ENCODE measurements at regions not wholly inside any gene's neighbourhood (a gene's known extent, or its start where the extent isn't known, plus 50 kb on each side); places are given as distances from the start of the nearest gene placed in this dataset.

GRCh38 chr15:37520882-37521281, 413.6 kb upstream of the TMCO5A start:
- no peaks in the 10 kb centered on the region for H3K79me2 ChIP-seq (ENCODE audit: insufficient read depth, low read length)

GRCh38 chr15:37524601-37525000, 409.8 kb upstream of the TMCO5A start:
- H3K27ac ChIP-seq (ENCODE audit: low read length): no peak overlapping the region
- H3K79me2 ChIP-seq (ENCODE audit: insufficient read depth, low read length): no peaks in the 10 kb centered on the region
- H3K9ac ChIP-seq (ENCODE audit: low read depth, low read length): no peak overlapping the region
- TF ChIP-seq CTCF (IDR thresholded peaks at IDR 0.05; ENCODE audit: borderline replicate concordance, extremely low read depth, low read length, poor library complexity, severe bottlenecking) (no peak), EZH2 (IDR thresholded peaks at IDR 0.05; ENCODE audit: borderline replicate concordance, low read depth, low read length, severe bottlenecking) (no peak)
- H3K4me1 ChIP-seq (ENCODE audit: insufficient read depth, low read length): no peaks in the 10 kb centered on the region
- H3K27me3 ChIP-seq (ENCODE audit: insufficient read depth, low read length, poor library complexity): no peaks in the 10 kb centered on the region
- DNase-seq (no peak), ATAC-seq (ENCODE audit: insufficient read depth, low read depth) (no peak)
- H3K36me3 ChIP-seq (ENCODE audit: insufficient read depth, low read length): no peaks in the 10 kb centered on the region
- no peak overlapping the region for H2AFZ ChIP-seq (ENCODE audit: low read depth, low read length)
- H4K20me1 ChIP-seq (ENCODE audit: insufficient read depth, low read length): no peaks in the 10 kb centered on the region
- H3K9me3 ChIP-seq (ENCODE audit: insufficient read depth, low read length, severe bottlenecking): no peaks in the 10 kb centered on the region
- no peak overlapping the region for H3K4me3 ChIP-seq (ENCODE audit: low read depth in 1 of 2, low read length in 2 of 2)
- H3K4me2 ChIP-seq (ENCODE audit: insufficient read depth, low read length): no peak overlapping the region

More at GRCh38 chr15:37520882-37521281, 413.6 kb upstream of the TMCO5A start:
- no peak for DNase-seq
- Histone ChIP-seq H3K9me3 (ENCODE audit: insufficient read depth, low read length, severe bottlenecking) (no peaks in the 10 kb centered on the region), H3K4me3 (ENCODE audit: low read depth in 1 of 2, low read length in 2 of 2) (no peak overlapping the region), H3K4me2 (ENCODE audit: insufficient read depth, low read length) (no peak overlapping the region), H3K4me1 (ENCODE audit: insufficient read depth, low read length) (no peaks in the 10 kb centered on the region), H3K9ac (ENCODE audit: low read depth, low read length) (no peak overlapping the region), H4K20me1 (ENCODE audit: insufficient read depth, low read length) (no peaks in the 10 kb centered on the region), H2AFZ (ENCODE audit: low read depth, low read length) (no peak overlapping the region), H3K27me3 (ENCODE audit: insufficient read depth, low read length, poor library complexity) (no peaks in the 10 kb centered on the region), H3K27ac (ENCODE audit: low read length) (no peak overlapping the region), H3K36me3 (ENCODE audit: insufficient read depth, low read length) (no peaks in the 10 kb centered on the region)
- TF ChIP-seq EZH2 (IDR thresholded peaks at IDR 0.05; ENCODE audit: borderline replicate concordance, low read depth, low read length, severe bottlenecking) (no peak), CTCF (IDR thresholded peaks at IDR 0.05; ENCODE audit: borderline replicate concordance, extremely low read depth, low read length, poor library complexity, severe bottlenecking) (no peak)
- ATAC-seq (ENCODE audit: insufficient read depth, low read depth): no peak

DNA sequence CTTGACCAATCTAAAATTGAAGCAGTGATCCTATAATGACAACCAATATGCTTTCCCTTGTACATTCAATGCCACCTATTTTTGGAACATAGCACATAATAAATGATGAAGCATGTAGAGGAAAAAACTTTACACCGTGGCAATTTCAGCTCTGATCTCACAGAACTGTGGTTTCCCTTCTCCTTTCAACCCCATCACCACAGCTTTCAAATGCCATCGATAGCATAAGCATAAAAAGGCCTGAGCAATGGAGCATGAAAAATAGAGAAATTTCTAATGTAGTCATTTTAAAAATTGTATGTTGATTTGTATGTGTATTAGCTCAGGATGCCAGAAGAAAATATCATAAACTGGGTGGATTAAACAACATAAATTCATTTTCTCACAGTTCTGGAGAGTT, 406.0 kb upstream of the TMCO5A start:
- DNase-seq (no peak), ATAC-seq (ENCODE audit: insufficient read depth, low read depth) (no peak)
- Histone ChIP-seq H3K79me2 (ENCODE audit: insufficient read depth, low read length) (no peaks in the 10 kb centered on the region), H3K4me3 (ENCODE audit: low read depth in 1 of 2, low read length in 2 of 2) (no peak overlapping the region), H3K9me3 (ENCODE audit: insufficient read depth, low read length, severe bottlenecking) (no peaks in the 10 kb centered on the region), H4K20me1 (ENCODE audit: insufficient read depth, low read length) (no peaks in the 10 kb centered on the region), H3K9ac (ENCODE audit: low read depth, low read length) (no peak overlapping the region), H2AFZ (ENCODE audit: low read depth, low read length) (no peak overlapping the region), H3K27me3 (ENCODE audit: insufficient read depth, low read length, poor library complexity) (no peaks in the 10 kb centered on the region), H3K36me3 (ENCODE audit: insufficient read depth, low read length) (no peaks in the 10 kb centered on the region), H3K27ac (ENCODE audit: low read length) (no peak overlapping the region), H3K4me2 (ENCODE audit: insufficient read depth, low read length) (no peak overlapping the region), H3K4me1 (ENCODE audit: insufficient read depth, low read length) (no peaks in the 10 kb centered on the region)
- TF ChIP-seq CTCF (IDR thresholded peaks at IDR 0.05; ENCODE audit: borderline replicate concordance, extremely low read depth, low read length, poor library complexity, severe bottlenecking) (no peak), EZH2 (IDR thresholded peaks at IDR 0.05; ENCODE audit: borderline replicate concordance, low read depth, low read length, severe bottlenecking) (no peak)
